Upper lobe of right lung (tissue), 1 donor: ENCODE measurements at regions not wholly inside any gene's neighbourhood (a gene's known extent, or its start where the extent isn't known, plus 50 kb on each side); places are given as distances from the start of the nearest gene placed in this dataset.
A peak's percentile ranks its signal among the peaks of the same experiment; 100 is the strongest.
"Not testable (repeated sequence)": the region's sequence is repeated elsewhere in the genome, so short reads cannot be mapped to it uniquely, and the experiment has no call there.

Experiments
- ATAC-seq: fragments of 200-7000 bp; cut with Tn5 transposase; one replicate; pipeline ENCODE4 v1.9.1; 2020; ENCODE audit warnings: mild to moderate bottlenecking, moderate library complexity
- DNase-seq: peaks from one replicate; pipeline ENCODE4 v3.0.0-alpha.2; 2020
- H3K27ac ChIP-seq: fragments of 200-600 bp; one replicate; pipeline ENCODE4 v1.8.0; 2022
- H3K27me3 ChIP-seq: fragments of 200-600 bp; one replicate; pipeline ENCODE4 v1.8.0; 2022; ENCODE audit warnings: mild to moderate bottlenecking
- H3K36me3 ChIP-seq: fragments of 200-600 bp; one replicate; pipeline ENCODE4 v1.8.0; 2022
- H3K4me1 ChIP-seq: fragments of 200-600 bp; one replicate; pipeline ENCODE4 v1.8.0; 2022
- H3K4me3 ChIP-seq: fragments of 200-600 bp; one replicate; pipeline ENCODE4 v1.8.0; 2022; ENCODE audit warnings: mild to moderate bottlenecking
- H3K9me3 ChIP-seq: fragments of 200-600 bp; one replicate; pipeline ENCODE4 v1.8.0; 2022
- intact Hi-C: fragments of 100-400 bp; cut with DNase I; formaldehyde crosslinking; loops from one replicate; pipeline ENCODE4 v1.11.0; 2022
- donor health status: DM: no; HTN: yes; CAD: no; lungs with severe emphysema.

DNA sequence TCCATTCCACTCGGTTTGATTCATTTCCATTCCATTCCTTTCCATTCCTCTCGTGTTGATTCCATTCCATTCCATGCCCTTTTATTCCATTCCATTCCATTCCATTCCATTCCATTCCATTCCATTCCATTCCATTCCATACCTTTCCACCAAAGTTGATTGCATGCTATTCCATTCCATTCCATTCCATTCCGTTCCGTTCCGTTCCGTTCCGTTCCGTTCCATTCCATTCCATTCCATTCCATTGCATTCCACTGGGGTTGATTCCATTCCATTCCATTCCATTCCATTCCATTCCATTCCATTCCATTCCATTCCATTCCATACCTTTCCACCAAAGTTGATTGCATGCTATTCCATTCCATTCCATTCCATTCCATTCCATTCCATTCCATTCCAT lies 154.3 kb downstream of the CWH43 start:
- DNase-seq, ATAC-seq, intact Hi-C loops, H3K9me3 ChIP-seq, H3K27ac ChIP-seq, H3K27me3 ChIP-seq, H3K4me3 ChIP-seq, H3K36me3 ChIP-seq, H3K4me1 ChIP-seq: not testable (repeated sequence)

DNA sequence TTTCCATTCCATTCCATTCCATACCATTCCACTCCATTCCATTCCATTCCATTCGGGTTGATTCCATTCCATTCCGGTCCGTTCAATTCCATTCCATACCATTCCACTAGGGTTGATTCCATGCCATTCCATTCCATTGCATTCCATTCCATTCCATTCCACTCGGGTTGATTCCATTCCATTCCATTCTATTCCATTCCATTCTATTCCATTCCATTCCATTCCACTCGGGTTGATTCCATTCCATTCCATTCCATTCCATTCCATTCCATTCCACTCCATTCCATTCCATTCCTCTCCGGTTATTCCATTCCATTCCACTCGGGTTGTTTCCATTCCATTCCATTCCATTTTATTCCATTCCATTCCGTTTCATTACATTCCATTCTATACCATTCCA lies 155.9 kb downstream of the CWH43 start:
- DNase-seq, intact Hi-C loops, H3K27ac ChIP-seq, H3K4me1 ChIP-seq, H3K9me3 ChIP-seq, H3K4me3 ChIP-seq, H3K27me3 ChIP-seq, H3K36me3 ChIP-seq: not testable (repeated sequence)
- peak; percentile 65 for ATAC-seq

DNA sequence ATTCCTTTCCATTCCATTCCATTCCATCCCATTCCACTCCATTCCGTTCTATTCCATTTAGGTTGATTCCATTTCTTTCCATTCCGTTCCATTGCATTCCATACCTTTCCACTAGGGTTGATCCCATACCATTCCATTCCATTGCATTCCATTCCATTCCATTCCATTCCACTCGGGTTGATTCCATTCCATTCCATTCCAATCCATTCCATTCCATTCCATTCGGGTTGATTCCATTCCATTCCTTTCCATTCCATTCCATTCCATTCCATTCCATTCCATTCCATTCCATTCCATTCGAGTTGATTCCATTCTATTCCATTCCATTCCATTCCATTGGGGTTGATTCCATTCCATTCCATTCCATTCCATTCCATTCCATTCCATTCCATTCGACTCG lies 161.1 kb downstream of the CWH43 start:
- peaks cover 12% of the 10 kb centered on the region for H3K9me3 ChIP-seq
- ATAC-seq = peak; percentile 75

DNA sequence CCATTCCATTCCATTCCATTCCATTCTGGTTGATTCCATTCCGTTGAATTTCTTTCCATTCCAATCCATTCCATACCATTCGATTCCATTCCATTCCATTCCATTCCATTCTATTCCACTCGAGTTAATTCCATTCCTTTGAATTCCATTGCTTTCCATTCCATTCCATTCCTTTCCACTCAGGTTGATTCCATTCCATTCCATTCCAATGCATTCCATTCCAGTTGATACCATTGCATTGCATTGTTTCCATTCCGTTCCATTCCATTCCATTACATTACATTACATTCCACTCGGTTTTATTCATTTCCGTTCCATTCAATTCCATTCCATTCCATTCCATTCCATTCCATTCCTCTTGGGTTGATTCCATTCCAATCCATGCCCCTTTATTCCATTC lies 161.5 kb downstream of the CWH43 start:
- H3K27ac ChIP-seq, intact Hi-C loops: not testable (repeated sequence)

More for the DNA sequence above, 161.1 kb downstream of the CWH43 start:
- DNase-seq, H3K27me3 ChIP-seq, H3K4me3 ChIP-seq, intact Hi-C loops, H3K27ac ChIP-seq, H3K36me3 ChIP-seq, H3K4me1 ChIP-seq: not testable (repeated sequence)

DNA sequence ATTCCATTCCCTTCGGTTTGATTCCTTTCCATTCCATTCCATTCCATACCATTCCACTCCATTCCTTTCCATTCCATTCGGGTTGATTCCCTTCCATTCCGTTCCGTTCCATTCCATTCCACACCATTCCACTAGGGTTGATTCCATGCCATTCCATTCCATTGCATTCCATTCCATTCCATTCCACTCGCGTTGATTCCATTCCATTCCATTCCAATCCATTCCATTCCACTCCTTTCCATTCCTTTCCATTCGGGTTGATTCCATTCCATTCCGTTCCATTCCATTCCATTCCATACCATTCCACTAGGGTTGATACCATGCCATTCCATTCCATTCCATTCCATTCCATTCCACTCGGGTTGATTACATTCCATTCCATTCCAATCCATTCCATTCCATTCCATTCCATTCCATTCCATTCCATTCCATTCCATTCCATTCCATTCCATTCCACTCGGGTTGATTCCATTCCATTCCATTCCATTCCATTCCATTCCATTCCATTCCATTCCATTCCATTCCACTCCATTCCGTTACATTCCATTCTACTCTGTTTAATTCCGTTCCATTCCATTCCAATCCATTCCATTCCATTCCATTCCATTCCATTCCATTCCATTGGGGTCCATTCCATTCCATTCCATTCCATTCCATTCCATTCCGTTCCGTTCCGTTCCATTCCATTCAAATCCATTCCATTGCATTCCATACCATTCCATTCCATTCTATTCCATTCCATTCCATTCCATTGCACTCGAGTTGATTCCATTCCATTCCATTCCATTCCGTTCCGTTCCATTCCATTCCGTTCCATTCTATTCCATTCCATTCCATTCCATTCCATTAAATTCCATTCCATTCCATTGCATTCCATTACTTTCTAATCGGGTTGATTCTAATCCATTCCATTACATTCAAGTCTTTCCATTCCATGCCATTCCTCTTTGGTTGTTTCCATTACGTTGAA lies 163.2 kb downstream of the CWH43 start:
- H3K27me3 ChIP-seq, intact Hi-C loops, H3K4me3 ChIP-seq, H3K4me1 ChIP-seq, H3K36me3 ChIP-seq, DNase-seq, H3K27ac ChIP-seq: not testable (repeated sequence)
- ATAC-seq = peak; percentile 90
- peaks cover 14% of the 10 kb centered on the region for H3K9me3 ChIP-seq

More for the DNA sequence above, 161.5 kb downstream of the CWH43 start:
- ATAC-seq, H3K36me3 ChIP-seq, DNase-seq, H3K4me3 ChIP-seq, H3K27me3 ChIP-seq, H3K4me1 ChIP-seq: not testable (repeated sequence)
- H3K9me3 ChIP-seq = peaks cover 12% of the 10 kb centered on the region

DNA sequence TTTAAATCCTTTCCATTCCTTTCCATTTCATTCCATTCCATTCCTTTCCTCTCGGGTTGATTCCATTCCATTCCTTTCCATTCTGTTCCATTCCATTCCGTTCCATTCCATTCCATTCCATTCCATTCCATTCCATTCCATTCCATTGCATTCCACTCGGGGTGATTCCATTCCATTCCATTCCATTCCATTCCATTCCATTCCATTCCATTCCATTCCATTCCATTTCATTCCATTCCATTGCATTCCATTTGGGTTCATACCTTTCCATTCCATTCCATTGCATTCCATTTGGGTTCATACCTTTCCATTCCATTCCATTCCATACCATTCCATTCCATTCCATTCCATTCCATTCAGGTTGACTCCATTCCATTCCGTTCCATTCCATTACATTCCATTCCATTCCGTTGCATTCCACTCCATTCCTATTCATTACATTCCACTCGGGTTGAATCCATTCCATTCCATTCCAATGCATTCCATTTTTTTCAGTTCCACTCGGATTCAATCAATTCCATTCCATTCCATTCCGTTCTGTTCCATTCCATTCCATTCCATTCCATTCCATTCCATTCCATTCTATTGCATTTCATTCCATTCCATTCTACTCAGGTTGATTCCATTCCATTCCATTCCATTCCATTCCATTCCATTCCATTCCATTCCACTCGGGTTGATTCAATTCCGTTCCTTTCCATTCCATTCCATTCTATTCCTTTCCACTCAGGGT lies 164.4 kb downstream of the CWH43 start:
- ATAC-seq = peak; percentile 40
- intact Hi-C loops, H3K36me3 ChIP-seq, H3K4me1 ChIP-seq, DNase-seq, H3K27ac ChIP-seq, H3K27me3 ChIP-seq, H3K4me3 ChIP-seq: not testable (repeated sequence)
- peaks cover 26% of the 10 kb centered on the region for H3K9me3 ChIP-seq

DNA sequence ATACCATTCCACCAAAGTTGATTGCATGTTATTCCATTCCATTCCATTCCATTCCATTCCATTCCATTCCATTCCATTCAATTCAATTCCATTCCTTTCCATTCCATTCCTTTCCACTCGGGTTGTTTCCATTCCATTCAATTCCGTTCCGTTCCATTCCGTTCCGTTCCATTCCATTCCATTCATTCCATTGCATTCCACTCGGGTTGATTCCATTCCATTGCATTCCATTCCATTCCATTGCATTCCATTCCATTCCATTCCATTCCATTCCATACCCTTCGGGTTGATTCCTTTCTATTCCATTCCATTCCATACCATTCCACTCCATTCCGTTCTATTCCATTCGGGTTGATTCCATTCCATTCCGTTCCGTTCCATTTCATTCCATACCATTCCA lies 166.9 kb downstream of the CWH43 start:
- H3K4me1 ChIP-seq, DNase-seq, H3K4me3 ChIP-seq, intact Hi-C loops, H3K27ac ChIP-seq, H3K36me3 ChIP-seq, H3K27me3 ChIP-seq: not testable (repeated sequence)
- H3K9me3 ChIP-seq = peaks cover 34% of the 10 kb centered on the region
- peak; percentile 36 for ATAC-seq

DNA sequence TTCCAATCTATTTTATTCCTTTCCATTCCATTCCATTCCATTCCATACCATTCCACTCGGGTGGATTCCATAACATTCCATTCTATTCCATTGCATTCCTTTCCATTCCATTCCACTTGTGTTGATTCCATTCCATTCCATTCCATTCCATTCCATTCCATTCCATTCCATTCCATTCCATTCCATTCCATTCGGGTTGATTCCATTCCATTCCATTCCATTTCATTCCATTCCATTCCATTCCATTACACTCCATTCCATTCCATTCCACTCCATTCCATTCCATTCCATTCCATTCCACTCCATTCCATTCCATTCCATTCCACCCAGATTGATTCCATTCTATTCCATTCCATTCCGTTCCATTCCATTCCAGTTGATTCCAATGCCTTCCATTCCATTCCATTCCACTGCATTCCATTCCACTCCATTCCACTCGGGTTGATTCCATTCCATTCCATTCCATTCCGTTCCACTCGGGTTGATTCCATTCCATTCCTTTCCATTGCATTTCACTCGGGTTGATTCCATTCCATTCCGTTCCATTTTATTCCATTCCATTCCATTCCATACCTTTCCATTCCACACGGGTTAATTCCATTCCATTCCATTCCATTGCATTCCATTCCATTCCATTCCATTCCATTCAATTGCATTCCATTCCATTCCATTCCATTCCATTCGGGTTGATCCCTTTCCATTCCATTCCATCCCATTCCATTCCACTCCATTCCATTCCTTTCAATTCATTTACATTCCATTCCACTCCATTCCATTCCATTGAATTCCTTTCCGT lies 168.4 kb downstream of the CWH43 start:
- H3K27ac ChIP-seq, DNase-seq, H3K4me1 ChIP-seq, H3K4me3 ChIP-seq, H3K36me3 ChIP-seq, intact Hi-C loops, H3K27me3 ChIP-seq: not testable (repeated sequence)
- ATAC-seq = peak; percentile 78
- H3K9me3 ChIP-seq = peaks cover 34% of the 10 kb centered on the region

DNA sequence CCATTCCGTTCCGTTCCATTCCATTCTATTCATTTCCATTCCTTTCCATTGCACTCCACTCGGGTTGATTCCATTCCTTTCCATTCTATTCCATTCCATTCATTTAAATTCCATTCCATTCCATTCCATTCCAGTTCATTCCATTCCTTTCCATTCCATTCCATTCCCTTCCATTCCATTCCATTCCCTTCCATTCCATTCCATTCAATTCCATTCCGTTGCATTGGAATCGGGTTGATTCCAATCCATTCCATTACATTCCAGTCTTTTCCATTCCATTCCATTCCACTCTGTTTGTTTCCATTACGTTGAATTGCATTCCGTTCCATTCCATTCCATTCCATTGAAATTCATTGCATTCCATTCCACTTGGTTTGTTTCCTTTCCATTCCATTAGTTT lies 169.2 kb downstream of the CWH43 start:
- H3K27me3 ChIP-seq, intact Hi-C loops, H3K36me3 ChIP-seq, H3K27ac ChIP-seq, H3K4me3 ChIP-seq, ATAC-seq, H3K4me1 ChIP-seq, DNase-seq: not testable (repeated sequence)
- peaks cover 32% of the 10 kb centered on the region for H3K9me3 ChIP-seq

DNA sequence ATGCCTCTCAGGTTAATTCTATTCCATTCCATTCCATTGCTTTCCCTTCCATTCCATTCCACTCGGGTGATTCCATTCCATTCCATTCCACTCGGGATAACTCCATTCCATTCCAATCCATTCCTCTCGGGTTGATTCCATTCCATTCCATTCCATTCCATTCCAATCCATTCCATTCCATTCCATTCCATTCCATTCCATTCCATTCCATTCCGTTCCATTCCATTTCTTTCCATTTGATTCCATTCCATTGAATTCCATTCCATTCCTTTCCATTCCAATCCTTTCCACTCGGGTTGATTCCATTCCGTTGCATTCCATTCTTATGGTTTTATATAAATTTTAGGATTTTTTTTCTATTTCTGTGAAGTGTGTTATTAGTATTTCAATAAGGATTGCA lies 170.2 kb downstream of the CWH43 start:
- ATAC-seq = peak; percentile 47
- H3K4me1 ChIP-seq, H3K27me3 ChIP-seq, H3K27ac ChIP-seq, DNase-seq, intact Hi-C loops, H3K4me3 ChIP-seq, H3K36me3 ChIP-seq: not testable (repeated sequence)
- peaks cover 27% of the 10 kb centered on the region for H3K9me3 ChIP-seq

DNA sequence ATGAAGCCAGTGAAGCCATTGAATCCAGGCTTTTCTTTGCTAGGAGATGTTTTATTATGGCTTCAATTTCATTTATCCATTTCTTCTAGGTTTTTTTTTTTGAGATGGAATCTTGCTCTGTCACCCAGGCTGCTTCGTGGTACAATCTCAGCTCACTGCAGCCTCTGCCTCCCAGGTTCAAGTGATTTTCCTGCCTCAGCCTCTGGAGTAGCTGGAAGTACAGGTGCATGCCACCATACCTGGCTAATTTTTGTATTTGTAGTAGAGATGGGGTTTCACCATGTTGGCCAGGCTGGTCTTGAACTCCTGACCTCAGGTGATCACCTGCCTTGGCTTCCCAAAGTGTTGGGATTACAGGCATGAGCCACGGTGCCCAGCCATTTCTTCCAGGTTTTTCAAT lies 171.6 kb downstream of the CWH43 start:
- H3K4me3 ChIP-seq, H3K27ac ChIP-seq, H3K36me3 ChIP-seq, intact Hi-C loops, H3K4me1 ChIP-seq, DNase-seq, ATAC-seq, H3K27me3 ChIP-seq: not testable (repeated sequence)
- peaks cover 22% of the 10 kb centered on the region for H3K9me3 ChIP-seq

DNA sequence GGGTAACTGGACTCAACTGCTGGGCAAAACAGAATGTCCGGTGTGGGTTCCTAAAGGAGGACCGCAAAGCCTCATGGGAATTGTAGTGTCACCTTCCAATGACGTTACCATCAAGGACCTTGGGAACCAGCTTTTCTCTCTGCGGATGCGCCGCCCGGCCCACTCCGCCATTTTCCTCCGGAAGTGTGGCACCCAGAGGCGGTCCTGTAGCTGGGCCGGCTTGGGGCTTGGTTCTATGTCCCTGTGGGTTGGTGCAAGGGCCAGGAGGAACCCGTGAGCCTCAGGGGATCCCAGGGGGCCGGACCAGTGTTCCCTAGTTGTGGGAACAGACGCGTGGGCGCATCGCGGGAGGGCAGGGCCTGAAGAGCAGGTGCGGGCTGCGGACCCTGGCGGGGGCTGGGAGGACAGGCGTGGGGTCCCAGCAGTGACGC lies 175.1 kb downstream of the CWH43 start:
- H3K9me3 ChIP-seq, H3K27me3 ChIP-seq, H3K27ac ChIP-seq, ATAC-seq, DNase-seq, H3K4me3 ChIP-seq, H3K4me1 ChIP-seq, intact Hi-C loops, H3K36me3 ChIP-seq: not testable (repeated sequence)

DNA sequence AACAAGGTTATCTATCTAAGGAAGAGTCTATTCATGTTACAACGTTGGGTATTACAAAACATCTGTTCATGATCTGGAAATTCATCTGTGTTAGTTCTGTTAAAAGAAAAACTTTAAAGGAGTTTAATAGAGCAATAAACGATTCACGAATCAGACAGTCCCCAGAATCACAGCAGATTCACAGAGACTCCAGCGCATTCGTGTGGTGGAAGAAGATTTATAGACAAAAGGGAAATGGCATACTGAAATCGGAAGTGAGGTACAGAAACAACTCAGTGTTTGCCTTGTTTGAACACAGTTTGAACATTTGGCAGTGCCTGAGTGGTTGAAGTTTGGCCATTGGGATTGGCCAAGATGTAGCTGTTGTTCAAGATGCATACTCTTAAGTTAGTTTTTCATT lies 178.8 kb downstream of the CWH43 start:
- DNase-seq, H3K27ac ChIP-seq, H3K27me3 ChIP-seq, ATAC-seq, H3K4me1 ChIP-seq, H3K9me3 ChIP-seq, intact Hi-C loops, H3K4me3 ChIP-seq, H3K36me3 ChIP-seq: not testable (repeated sequence)
